ENCODE measurements at regions not wholly inside any gene's neighbourhood (a gene's known extent, or its start where the extent isn't known, plus 50 kb on each side); places are given as distances from the start of the nearest gene placed in this dataset.

DNA sequence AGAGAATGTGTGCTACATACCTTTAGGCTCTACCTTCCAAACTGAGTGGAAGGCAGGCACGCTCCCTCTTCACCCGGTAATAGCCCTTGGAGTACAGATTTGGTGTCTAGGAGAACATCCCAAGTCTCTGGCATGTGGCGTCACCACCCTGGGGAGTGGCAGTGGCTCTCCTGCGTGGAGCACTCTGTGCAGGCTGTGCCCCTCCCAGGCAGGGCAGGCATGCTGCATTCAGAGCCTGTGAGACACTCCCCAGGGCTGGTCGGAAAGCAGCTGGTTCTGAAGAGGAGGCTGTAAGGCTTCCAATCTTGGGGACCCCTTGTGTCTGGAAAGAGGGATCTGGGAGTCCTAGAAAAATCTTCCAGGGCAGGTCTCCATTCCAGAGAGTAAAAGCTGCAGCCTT, 193.3 kb downstream of the ANKRD30B start:
- Histone ChIP-seq H3K4me3 (ENCODE audit: low read depth in 2 of 2, low read length in 2 of 2) (no peak overlapping the region), H3K27me3 (ENCODE audit: control insufficient read depth, insufficient read depth, low read length) (no peaks in the 10 kb centered on the region), H3K9me3 (ENCODE audit: control insufficient read depth, insufficient read depth, low read depth, low read length) (no peaks in the 10 kb centered on the region), H3K4me1 (ENCODE audit: control insufficient read depth, insufficient read depth, low read length) (no peaks in the 10 kb centered on the region), H3K27ac (ENCODE audit: low read length) (no peak overlapping the region), H3K36me3 (ENCODE audit: control insufficient read depth, insufficient read depth, low read length) (no peaks in the 10 kb centered on the region)
- POLR2A ChIA-PET: no interaction called here
- no peak for DNase-seq (ENCODE audit: low read depth, low spot score)
- CTCF ChIA-PET: no interaction called here
- in situ Hi-C loops (cut with HindIII; ENCODE audit: low pct_unique_long_range_greater_than_20kb, low sequenced_read_pairs) (no loop called here), intact Hi-C loops (cut with micrococcal nuclease; ENCODE audit: unreplicated experiment) (no loop called here)
- BruUV-seq (replicated peaks): no TSS peak
- ATAC-seq: no peak
- TF ChIP-seq, protein P1, sequence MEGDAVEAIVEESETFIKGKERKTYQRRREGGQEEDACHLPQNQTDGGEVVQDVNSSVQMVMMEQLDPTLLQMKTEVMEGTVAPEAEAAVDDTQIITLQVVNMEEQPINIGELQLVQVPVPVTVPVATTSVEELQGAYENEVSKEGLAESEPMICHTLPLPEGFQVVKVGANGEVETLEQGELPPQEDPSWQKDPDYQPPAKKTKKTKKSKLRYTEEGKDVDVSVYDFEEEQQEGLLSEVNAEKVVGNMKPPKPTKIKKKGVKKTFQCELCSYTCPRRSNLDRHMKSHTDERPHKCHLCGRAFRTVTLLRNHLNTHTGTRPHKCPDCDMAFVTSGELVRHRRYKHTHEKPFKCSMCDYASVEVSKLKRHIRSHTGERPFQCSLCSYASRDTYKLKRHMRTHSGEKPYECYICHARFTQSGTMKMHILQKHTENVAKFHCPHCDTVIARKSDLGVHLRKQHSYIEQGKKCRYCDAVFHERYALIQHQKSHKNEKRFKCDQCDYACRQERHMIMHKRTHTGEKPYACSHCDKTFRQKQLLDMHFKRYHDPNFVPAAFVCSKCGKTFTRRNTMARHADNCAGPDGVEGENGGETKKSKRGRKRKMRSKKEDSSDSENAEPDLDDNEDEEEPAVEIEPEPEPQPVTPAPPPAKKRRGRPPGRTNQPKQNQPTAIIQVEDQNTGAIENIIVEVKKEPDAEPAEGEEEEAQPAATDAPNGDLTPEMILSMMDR (IDR thresholded peaks at IDR 0.05): no peak
- TF ChIP-seq POLR2AphosphoS5 (IDR thresholded peaks at IDR 0.05; ENCODE audit: low read depth, low read length): no peak
- no peak for TF ChIP-seq SIN3A (IDR thresholded peaks at IDR 0.05; ENCODE audit: borderline replicate concordance, insufficient read depth, low read depth, low read length)
- TF ChIP-seq TCF7L2 (IDR thresholded peaks at IDR 0.05; ENCODE audit: low read depth, low read length): no peak
- TF ChIP-seq REST (IDR thresholded peaks at IDR 0.05; ENCODE audit: insufficient read depth in 1 of 2, low read depth in 2 of 2, low read length in 1 of 2): no peak

GRCh38 chr18:14941792-14942191, 193.8 kb downstream of the ANKRD30B start:
- no peaks in the 10 kb centered on the region for H3K27me3 ChIP-seq (ENCODE audit: control insufficient read depth, insufficient read depth, low read length)
- POLR2A ChIA-PET: no interaction called here
- no TSS peak for BruUV-seq (replicated peaks)
- H3K4me1 ChIP-seq (ENCODE audit: control insufficient read depth, insufficient read depth, low read length): no peaks in the 10 kb centered on the region
- intact Hi-C loops (cut with micrococcal nuclease; ENCODE audit: unreplicated experiment): no loop called here
- ATAC-seq: no peak
- H3K4me3 ChIP-seq (ENCODE audit: low read depth in 2 of 2, low read length in 2 of 2): no peak overlapping the region
- TF ChIP-seq SIN3A (IDR thresholded peaks at IDR 0.05; ENCODE audit: borderline replicate concordance, insufficient read depth, low read depth, low read length) (no peak), REST (IDR thresholded peaks at IDR 0.05; ENCODE audit: insufficient read depth in 1 of 2, low read depth in 2 of 2, low read length in 1 of 2) (no peak), TCF7L2 (IDR thresholded peaks at IDR 0.05; ENCODE audit: low read depth, low read length) (no peak), POLR2AphosphoS5 (IDR thresholded peaks at IDR 0.05; ENCODE audit: low read depth, low read length) (no peak)
- TF ChIP-seq, protein P1 (IDR thresholded peaks at IDR 0.05): no peak
- no peak overlapping the region for H3K27ac ChIP-seq (ENCODE audit: low read length)
- CTCF ChIA-PET: no interaction called here
- DNase-seq (ENCODE audit: low read depth, low spot score): no peak
- no peaks in the 10 kb centered on the region for H3K36me3 ChIP-seq (ENCODE audit: control insufficient read depth, insufficient read depth, low read length)
- in situ Hi-C loops (cut with HindIII; ENCODE audit: low pct_unique_long_range_greater_than_20kb, low sequenced_read_pairs): no loop called here
- H3K9me3 ChIP-seq (ENCODE audit: control insufficient read depth, insufficient read depth, low read depth, low read length): no peaks in the 10 kb centered on the region

Data from Panc1 (cell line).